ENCODE measurements at regions not wholly inside any gene's neighbourhood (a gene's known extent, or its start where the extent isn't known, plus 50 kb on each side); places are given as distances from the start of the nearest gene placed in this dataset.

- DNase-seq, result no peak
Observed at GRCh38 chr3:167958141-167958540, 137.6 kb downstream of the GOLIM4 start.

- DNase-seq, result no peak
Observed at GRCh38 chr3:167952969-167953368, 142.8 kb downstream of the GOLIM4 start.

DNA sequence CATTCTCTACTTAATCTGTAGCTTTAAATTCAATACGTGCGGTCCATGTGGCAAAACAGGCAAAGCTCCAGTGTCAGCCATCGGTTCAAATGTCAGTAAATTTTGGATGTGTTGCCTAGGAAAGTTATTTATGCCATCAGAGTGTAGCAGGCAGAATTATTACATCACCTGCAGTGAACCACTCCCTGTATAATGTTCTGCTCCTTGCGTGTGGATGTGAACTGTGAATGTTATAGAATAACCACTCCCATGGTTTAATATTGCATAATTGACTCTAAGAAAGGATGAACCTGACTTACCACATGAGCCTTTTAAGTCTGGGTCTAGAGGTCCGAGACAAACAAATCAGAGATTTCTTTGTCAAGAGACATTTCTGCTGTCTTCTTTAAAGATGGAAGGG, 145.5 kb downstream of the GOLIM4 start:
- no peak for DNase-seq

DNA sequence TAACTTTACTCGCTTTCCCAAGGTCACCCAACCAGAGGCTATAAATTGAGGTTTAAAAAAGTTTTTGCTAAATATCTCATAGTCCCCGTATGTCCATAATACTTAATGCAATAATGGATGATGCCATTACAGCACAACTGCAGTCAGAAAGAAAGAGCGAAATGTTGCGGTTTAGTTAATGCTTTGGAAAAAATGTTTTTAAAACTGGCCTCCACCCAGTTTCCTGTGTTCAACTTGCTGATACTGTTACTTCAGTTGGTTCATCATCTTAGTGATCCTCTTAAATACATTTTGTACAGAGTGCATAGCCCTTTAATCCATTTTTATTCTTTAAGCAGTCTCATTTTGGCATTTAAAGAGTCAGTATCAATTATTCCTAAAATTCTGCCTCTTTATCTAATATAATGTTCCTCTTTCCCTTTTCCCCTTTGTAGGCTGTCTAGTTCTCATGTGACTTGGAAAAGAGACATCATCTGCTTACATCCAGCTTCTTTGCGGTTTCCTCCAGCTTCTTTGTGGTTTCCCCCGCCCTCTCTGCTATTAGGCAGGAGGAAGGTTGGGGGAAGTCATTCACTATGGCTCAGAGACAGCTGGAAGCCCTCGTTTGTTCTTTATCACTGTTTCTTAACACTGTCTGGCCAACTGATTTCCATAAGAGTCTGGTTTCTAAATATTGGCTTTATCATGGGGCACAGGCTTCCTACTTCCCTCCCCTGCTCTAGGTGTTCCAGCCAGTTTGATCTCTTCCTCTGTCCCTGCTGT, 154.3 kb downstream of the GOLIM4 start:
- no peak for DNase-seq

GRCh38 chr3:167940241-167940640, 155.5 kb downstream of the GOLIM4 start:
- DNase-seq, result no peak

- DNase-seq, result no peak
Observed at GRCh38 chr3:167938516-167938915, 157.2 kb downstream of the GOLIM4 start.

DNA sequence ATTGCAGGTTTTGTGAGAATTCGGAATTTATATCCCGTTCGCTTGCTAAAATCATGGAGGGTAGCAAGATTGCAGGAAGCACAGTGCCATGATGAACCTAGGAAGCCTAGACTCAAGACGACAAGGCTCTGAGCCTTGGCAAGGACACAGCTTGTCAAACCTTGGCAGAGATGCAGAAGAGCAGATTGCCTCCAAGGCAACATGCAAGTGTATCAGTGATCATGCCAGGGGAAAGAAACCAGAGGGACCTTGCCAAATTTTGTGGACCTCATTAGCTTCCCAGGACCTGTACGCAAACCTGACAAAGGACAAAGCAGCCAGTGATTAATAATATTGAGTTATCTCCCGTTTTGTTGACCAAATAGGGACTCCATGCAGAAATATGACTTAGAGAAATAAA, 159.7 kb downstream of the GOLIM4 start:
- DNase-seq, result no peak

GRCh38 chr3:167930453-167930852, 165.3 kb downstream of the GOLIM4 start:
- no peak for DNase-seq

DNA sequence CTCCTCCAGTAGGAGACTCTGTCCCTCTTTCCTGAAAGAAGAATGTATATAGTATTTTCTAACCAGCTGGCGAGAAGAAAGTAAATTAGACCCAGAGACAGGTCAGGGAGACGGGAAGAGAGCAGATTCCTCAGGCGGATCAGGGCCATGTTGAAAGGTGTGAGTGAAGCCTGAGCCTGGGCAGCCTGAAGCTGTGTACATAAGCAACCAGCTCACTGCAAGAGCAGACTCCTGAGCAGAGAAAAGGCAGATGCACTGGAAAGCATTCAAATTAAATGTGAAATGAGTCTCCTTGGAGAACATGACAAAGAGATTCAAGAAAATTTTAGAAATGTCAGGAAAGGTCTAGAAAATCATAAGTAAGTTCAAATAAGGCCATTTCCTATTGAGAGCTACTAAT, 165.8 kb downstream of the GOLIM4 start:
- DNase-seq, result no peak

DNA sequence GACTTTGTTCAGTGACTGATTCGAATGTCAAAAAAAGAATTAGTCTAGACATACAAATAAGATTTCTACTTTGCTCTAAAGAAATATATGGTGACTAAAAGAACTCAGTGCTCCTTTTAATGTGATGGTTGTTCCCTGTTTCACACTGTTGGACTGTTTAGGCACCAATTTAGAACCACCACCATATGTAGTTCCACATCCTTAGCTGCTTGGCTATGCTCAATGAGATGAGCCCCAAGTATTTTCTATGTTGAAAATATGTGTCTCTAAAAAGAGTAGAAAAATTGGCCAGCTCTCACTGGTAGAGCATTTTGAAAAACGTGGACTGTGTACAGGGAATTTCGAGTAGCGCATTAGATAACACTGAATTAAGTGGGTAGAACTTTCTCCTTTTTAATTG, 167.3 kb downstream of the GOLIM4 start:
- no peak for DNase-seq

- DNase-seq, result no peak
Observed at GRCh38 chr3:167920747-167921146, 175.0 kb downstream of the GOLIM4 start.

DNA sequence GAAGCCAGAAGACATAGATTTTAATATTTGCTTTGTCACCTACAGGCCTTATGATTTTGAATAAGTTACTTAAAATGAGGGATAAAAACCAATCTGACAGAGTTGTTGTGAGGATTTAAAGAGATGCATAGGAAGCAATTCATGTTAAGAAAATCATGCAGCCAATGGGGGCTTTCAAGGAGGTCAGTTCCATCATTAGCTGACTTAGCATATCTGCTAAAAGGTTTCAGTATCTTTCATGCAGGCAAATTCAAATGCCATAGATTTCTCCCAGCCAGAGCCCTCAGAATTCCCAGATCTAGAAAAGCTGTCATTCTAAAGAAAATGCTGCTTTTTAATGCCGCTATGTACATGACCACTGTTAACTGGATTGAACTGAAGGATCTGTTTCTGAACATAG, 176.1 kb downstream of the GOLIM4 start:
- DNase-seq, result no peak

GRCh38 chr3:167918686-167919085, 177.0 kb downstream of the GOLIM4 start:
- DNase-seq, result no peak

DNA sequence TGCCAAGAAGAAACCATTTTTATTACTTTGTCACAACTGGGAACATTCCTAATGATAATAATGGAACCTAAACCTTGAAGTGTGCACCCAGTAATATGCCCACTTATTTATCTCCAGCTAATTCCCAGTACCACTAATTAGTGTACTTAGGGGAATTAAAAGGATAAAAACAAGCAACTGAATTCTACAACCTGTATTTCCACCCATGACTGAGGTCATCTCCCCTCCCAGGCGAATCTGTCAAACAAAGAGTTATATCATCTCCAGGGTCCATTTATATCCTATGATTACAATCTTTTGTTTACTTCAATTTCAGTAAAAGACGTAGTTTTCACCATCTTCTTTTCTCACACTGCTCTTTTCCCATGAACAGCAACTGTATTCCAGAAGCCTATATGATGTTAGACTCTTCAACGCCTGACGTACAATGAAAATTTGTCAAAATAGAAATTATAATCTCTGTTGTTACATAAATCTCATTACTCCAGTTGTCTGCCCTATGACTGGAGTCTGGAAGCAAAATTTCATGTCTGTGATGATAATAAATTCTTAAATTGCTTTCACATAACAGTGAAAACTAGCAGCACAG, 177.6 kb downstream of the GOLIM4 start:
- DNase-seq, result no peak

DNA sequence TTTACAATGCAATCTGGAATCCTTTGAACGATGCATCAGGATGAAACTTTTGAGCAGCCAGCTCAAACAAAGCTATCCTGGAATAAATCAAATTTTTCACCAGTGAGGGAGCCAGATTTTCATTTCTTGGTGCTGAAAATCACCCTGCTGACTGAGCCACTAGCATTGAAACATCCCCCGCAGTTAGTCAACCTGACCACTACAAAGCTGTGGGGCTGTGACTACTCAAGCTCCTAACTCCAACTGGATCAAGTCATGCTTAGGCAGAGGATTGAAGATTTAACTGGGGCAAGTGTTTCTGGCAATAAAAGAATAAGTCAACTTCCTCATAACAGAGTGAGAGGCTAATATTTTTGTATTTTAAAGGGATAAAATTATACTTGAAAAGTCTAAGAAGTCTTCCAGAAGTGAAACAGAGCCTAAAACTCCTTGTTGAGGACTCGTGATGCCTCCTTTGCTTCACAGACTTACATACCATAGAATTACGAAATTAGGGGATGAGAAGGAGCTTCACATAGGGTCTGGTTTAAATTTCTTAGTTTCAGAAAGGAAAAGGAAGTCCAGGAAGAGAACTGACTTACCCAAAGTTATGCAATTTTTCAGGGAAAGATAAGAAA, 177.8 kb downstream of the SERPINI1 start:
- DNase-seq, result no peak

GRCh38 chr3:167909952-167910351, 174.4 kb downstream of the SERPINI1 start:
- no peak for DNase-seq

DNA sequence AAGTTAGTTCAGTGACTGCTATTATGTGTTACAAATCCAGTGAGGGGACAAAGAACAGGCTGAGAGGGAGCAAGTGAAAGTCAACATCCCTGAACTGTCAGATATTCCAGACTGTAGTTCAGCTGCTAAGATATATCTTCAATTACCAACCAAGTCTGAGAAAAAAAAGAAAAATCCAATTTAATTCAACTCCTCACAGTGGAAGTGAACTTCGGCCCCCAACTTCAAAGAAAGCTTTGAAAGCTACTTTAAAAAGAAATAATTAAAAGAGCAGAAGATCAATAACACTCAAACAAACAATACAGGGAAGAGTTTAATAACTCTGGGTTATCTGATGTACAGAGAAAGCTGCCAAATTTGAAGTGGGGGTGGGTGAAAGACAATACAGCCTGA, 174.0 kb downstream of the SERPINI1 start:
- DNase-seq, result no peak

GRCh38 chr3:167908746-167909503, 173.4 kb downstream of the SERPINI1 start:
- no peak for DNase-seq

DNA sequence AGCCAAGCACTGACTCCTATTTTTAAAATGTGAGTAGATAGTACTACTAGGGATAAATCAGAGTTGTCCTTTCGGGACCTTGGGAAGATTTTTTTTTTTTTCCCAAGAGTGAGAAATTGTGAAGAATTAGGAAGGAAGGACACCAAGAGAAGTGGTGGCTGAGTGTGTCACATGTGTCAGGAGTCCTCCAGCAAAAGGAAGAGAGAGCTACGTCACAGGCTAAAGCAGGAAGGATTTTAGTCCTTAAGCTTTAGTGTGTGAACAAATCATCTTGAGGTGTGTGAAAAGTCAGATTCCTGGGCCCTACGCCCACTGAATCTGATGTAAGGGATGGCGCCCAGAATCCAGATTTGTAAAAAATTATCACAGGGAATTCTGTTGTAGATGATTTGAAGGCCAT, 172.7 kb downstream of the SERPINI1 start:
- no peak for DNase-seq

DNA sequence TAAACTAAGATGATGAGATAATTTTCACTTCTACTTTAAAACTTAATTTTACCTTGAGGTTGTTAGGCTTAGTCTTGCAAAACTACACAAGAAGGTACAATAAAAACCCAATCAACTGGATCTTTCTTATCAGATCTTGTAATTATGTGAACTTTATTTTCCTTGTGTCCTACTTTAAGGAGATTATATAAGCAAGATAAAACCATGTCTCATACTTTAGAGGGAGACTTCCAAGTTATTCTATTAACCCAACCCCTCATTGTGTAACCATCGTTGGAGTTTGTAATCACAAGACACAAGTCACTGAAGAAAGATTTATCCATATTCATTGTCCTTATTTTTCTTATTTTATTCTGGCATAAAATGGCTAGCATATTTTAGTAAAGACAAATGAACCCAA, 165.6 kb downstream of the SERPINI1 start:
- no peak for DNase-seq

GRCh38 chr3:167899093-167899492, 163.6 kb downstream of the SERPINI1 start:
- DNase-seq, result no peak

GRCh38 chr3:167898091-167898490, 162.6 kb downstream of the SERPINI1 start:
- no peak for DNase-seq

- no peak for DNase-seq
Observed at GRCh38 chr3:167895684-167896083, 160.2 kb downstream of the SERPINI1 start.

DNA sequence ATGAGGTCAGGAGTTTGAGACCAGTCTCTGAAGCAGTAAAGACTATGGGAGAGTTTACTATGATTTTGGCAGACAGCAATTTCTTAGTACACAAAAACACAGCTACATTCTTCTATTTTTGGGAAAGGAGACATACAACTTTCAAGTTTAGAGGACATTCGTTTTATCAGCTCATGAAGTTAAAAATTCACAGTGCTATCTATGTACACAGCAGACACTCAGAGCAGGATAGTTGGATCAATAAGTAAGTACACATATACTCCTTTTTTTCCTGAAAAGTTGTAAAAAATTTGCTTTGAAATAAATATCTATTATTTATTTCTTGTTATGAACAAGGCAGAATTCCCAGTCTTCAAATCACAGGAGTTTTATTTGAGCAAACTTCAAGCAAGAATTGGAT, 159.7 kb downstream of the SERPINI1 start:
- DNase-seq, result no peak

Measured in stimulated activated CD4-positive, alpha-beta T cell treated with anti-CD3 and anti-CD28 coated beads, Interleukin-15, amount 100 ng/mL, for 24 hours (primary cell).